ENCODE measurements at regions not wholly inside any gene's neighbourhood (a gene's known extent, or its start where the extent isn't known, plus 50 kb on each side); places are given as distances from the start of the nearest gene placed in this dataset.

GRCh38 chr10:131495892-131496291 is 184.4 kb upstream of the TCERG1L start:
- TF ChIP-seq, protein P1, sequence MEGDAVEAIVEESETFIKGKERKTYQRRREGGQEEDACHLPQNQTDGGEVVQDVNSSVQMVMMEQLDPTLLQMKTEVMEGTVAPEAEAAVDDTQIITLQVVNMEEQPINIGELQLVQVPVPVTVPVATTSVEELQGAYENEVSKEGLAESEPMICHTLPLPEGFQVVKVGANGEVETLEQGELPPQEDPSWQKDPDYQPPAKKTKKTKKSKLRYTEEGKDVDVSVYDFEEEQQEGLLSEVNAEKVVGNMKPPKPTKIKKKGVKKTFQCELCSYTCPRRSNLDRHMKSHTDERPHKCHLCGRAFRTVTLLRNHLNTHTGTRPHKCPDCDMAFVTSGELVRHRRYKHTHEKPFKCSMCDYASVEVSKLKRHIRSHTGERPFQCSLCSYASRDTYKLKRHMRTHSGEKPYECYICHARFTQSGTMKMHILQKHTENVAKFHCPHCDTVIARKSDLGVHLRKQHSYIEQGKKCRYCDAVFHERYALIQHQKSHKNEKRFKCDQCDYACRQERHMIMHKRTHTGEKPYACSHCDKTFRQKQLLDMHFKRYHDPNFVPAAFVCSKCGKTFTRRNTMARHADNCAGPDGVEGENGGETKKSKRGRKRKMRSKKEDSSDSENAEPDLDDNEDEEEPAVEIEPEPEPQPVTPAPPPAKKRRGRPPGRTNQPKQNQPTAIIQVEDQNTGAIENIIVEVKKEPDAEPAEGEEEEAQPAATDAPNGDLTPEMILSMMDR (IDR thresholded peaks at IDR 0.05; ENCODE audit: insufficient read depth, low read length, poor library complexity, severe bottlenecking) = no peak
- no peaks in the 10 kb centered on the region for H3K36me3 ChIP-seq (ENCODE audit: control insufficient read depth, insufficient read depth, low read length)
- no peak for DNase-seq (ENCODE audit: extremely low read depth, insufficient read length)
- no peaks in the 10 kb centered on the region for H3K27me3 ChIP-seq (replicated peaks; ENCODE audit: control insufficient read depth, insufficient read depth, low read length)
- no peak overlapping the region for H3K4me3 ChIP-seq (replicated peaks; ENCODE audit: low read depth, low read length)

GRCh38 chr10:131496351-131497052 is 185.0 kb upstream of the TCERG1L start:
- no peak overlapping the region for H3K4me3 ChIP-seq (replicated peaks; ENCODE audit: low read depth, low read length)
- H3K36me3 ChIP-seq (ENCODE audit: control insufficient read depth, insufficient read depth, low read length) = no peaks in the 10 kb centered on the region
- no peak for DNase-seq (ENCODE audit: extremely low read depth, insufficient read length)
- H3K27me3 ChIP-seq (replicated peaks; ENCODE audit: control insufficient read depth, insufficient read depth, low read length) = no peaks in the 10 kb centered on the region
- TF ChIP-seq, protein P1 (IDR thresholded peaks at IDR 0.05; ENCODE audit: insufficient read depth, low read length, poor library complexity, severe bottlenecking) = no peak

DNA sequence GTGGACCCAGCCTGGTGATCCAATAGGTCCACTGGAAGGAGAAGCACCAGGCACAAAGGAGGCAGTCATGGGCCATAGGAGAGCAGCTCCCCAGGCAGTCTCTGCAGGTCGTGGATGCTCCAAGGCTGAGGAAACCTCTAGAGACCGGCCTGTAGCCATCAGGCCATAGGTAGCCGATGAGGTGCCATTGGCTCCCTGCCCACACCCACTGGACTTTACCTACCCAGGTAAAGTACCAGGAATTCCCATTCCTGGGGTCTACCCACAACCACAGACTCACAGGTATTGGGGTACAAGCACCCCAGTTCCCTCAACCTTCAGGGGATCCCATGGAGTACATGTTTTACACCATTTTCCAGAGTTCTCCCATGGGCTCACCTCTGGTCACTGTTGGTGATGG is 188.0 kb upstream of the TCERG1L start:
- Histone ChIP-seq H3K27me3 (replicated peaks; ENCODE audit: control insufficient read depth, insufficient read depth, low read length) (no peaks in the 10 kb centered on the region), H3K4me3 (replicated peaks; ENCODE audit: low read depth, low read length) (no peak overlapping the region), H3K36me3 (ENCODE audit: control insufficient read depth, insufficient read depth, low read length) (no peaks in the 10 kb centered on the region)
- no peak for DNase-seq (ENCODE audit: extremely low read depth, insufficient read length)
- TF ChIP-seq, protein P1 (IDR thresholded peaks at IDR 0.05; ENCODE audit: insufficient read depth, low read length, poor library complexity, severe bottlenecking) = no peak

GRCh38 chr10:131500181-131500580 is 188.7 kb upstream of the TCERG1L start:
- no peaks in the 10 kb centered on the region for H3K36me3 ChIP-seq (ENCODE audit: control insufficient read depth, insufficient read depth, low read length)
- DNase-seq (ENCODE audit: extremely low read depth, insufficient read length) = no peak
- TF ChIP-seq, protein P1 (IDR thresholded peaks at IDR 0.05; ENCODE audit: insufficient read depth, low read length, poor library complexity, severe bottlenecking) = no peak
- no peak overlapping the region for H3K4me3 ChIP-seq (replicated peaks; ENCODE audit: low read depth, low read length)
- H3K27me3 ChIP-seq (replicated peaks; ENCODE audit: control insufficient read depth, insufficient read depth, low read length) = no peaks in the 10 kb centered on the region

DNA sequence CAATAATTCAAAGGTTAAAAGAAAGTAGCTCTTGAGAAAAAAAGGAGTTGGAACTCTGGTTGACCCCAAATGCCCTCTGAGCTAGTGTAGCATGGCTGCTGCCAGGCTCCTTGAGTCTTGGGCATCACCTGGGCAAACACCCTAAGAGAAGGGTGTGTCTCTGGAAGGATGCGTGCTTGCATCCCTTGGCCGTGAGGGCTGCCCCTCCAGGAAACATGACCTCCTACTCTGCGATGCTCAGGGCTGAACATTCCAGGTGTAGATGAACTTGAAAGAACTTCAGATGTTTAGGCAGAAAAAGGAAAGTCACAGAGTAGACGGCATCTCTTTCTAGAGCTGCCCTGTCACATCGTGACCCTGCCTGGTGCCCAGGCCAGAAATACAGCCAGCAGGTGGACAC is 189.4 kb upstream of the TCERG1L start:
- Histone ChIP-seq H3K27me3 (replicated peaks; ENCODE audit: control insufficient read depth, insufficient read depth, low read length) (no peaks in the 10 kb centered on the region), H3K36me3 (ENCODE audit: control insufficient read depth, insufficient read depth, low read length) (no peaks in the 10 kb centered on the region), H3K4me3 (replicated peaks; ENCODE audit: low read depth, low read length) (no peak overlapping the region)
- TF ChIP-seq, protein P1 (IDR thresholded peaks at IDR 0.05; ENCODE audit: insufficient read depth, low read length, poor library complexity, severe bottlenecking) = no peak
- DNase-seq (ENCODE audit: extremely low read depth, insufficient read length) = no peak

DNA sequence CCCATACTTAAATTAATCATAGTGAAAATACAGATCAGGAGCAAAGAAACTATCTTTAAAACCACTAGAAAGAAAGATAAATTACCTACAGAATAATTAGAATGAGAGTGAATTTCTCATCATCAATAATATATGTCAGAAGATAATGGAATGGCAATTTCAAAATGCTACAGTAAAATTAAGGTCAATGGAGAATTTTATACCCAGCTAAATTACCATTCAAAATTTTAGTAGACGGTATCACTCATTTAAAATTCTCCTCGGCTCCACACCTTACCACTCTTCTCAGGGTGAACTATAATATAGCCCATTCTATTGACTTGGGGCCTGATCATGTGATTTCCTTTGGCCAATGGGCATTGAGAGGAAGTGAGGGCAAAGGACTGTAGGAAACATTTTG is 192.5 kb upstream of the TCERG1L start:
- no peak overlapping the region for H3K4me3 ChIP-seq (replicated peaks; ENCODE audit: low read depth, low read length)
- H3K27me3 ChIP-seq (replicated peaks; ENCODE audit: control insufficient read depth, insufficient read depth, low read length) = no peaks in the 10 kb centered on the region
- TF ChIP-seq, protein P1 (IDR thresholded peaks at IDR 0.05; ENCODE audit: insufficient read depth, low read length, poor library complexity, severe bottlenecking) = no peak
- no peak for DNase-seq (ENCODE audit: extremely low read depth, insufficient read length)
- no peaks in the 10 kb centered on the region for H3K36me3 ChIP-seq (ENCODE audit: control insufficient read depth, insufficient read depth, low read length)

Data from GM06990 (cell line).